Epithelial cell of proximal tubule (primary cell): ENCODE measurements at regions not wholly inside any gene's neighbourhood (a gene's known extent, or its start where the extent isn't known, plus 50 kb on each side); places are given as distances from the start of the nearest gene placed in this dataset.
"Not testable (repeated sequence)": the region's sequence is repeated elsewhere in the genome, so short reads cannot be mapped to it uniquely, and the experiment has no call there.

ENCODE experiments used
- DNase-seq: peaks from one replicate; pipeline ENCODE4 v3.0.0-alpha.2; 2011; ENCODE audit warnings: low read depth
- H3K4me3 ChIP-seq: 2 replicates; pipeline ENCODE4 v1.5.1; 2011; ENCODE audit warnings: low read depth, mild to moderate bottlenecking, low read length
- CTCF ChIP-seq: conservative IDR thresholded peaks from 2 replicates; pipeline ENCODE4 v1.5.1; 2012; ENCODE audit warnings: low read depth, mild to moderate bottlenecking, low read length

GRCh38 chr20:19130613-19130984, 81.8 kb upstream of the SLC24A3 start:
- no peak overlapping the region for H3K4me3 ChIP-seq
- no peak for DNase-seq
- no peak for TF ChIP-seq CTCF

DNA sequence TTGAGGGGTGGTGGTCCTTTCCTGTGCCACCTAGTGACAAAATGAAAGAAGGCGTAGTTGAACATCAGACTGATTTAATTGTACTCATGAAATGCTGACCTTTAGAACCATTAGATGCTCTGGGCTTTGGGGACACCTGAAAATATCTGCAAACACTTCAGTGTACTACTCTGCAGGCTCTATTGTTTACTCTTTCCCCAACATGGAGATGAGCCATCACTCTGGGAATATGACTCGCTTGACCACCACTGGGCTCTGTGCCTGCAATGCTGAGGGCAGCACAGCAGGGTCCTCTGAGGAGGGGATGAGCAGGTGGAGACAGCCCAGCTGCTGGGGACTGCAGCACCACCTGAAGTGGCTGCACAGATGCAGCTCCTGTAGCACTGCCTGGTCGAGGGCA, 74.8 kb upstream of the SLC24A3 start:
- TF ChIP-seq CTCF, result no peak
- no peak for DNase-seq
- no peak overlapping the region for H3K4me3 ChIP-seq

DNA sequence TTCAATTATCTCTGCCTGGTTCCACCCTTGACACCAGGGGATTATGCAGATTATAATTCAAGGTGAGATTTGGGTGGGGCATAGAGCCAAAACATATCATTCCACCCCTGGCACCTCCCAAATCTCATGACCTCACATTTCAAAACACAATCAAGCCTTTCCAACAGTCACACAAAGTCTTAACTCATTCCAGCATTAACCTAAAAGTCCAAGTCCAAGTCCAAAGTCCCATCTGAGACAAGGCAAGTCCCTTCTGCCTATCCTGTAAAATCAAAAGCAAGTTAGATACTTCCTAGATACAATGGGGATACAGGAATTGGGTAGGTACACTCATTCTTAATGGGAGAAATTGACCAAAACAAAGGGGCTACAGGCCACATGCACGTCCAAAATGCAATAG, 73.7 kb upstream of the SLC24A3 start:
- TF ChIP-seq CTCF, result no peak
- no peak for DNase-seq
- H3K4me3 ChIP-seq, result no peak overlapping the region

- DNase-seq, H3K4me3 ChIP-seq: not testable (repeated sequence)
Measured at GRCh38 chr20:19139584-19139983, 72.9 kb upstream of the SLC24A3 start.

DNA sequence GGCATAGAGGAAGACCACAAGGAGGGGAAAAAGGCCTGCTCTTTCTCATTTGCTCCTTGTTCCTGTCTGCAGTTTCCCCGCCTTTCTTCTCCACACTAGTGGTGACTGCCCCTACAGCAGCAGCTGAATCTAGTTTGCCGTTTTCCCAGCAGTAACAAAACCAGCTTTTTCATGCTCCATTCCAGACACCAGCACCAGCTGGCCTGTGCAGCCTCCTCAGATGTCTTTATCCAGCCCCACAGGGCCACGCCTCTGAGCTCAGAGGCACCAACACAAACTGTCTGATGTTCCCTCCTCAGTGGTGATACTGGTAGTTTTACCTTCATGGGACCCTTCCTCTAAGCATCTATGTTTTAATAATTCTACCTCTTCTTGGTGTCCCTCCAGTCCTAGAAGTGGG, 70.4 kb upstream of the SLC24A3 start:
- DNase-seq, result no peak
- H3K4me3 ChIP-seq, result no peak overlapping the region
- no peak for TF ChIP-seq CTCF

GRCh38 chr20:19143890-19144289, 68.6 kb upstream of the SLC24A3 start:
- DNase-seq, result no peak
- TF ChIP-seq CTCF, result no peak
- no peak overlapping the region for H3K4me3 ChIP-seq

GRCh38 chr20:19161336-19161735, 51.1 kb upstream of the SLC24A3 start:
- TF ChIP-seq CTCF, result no peak
- H3K4me3 ChIP-seq, result no peak overlapping the region
- DNase-seq, result no peak
